H1 (cell line): ENCODE measurements at regions not wholly inside any gene's neighbourhood (a gene's known extent, or its start where the extent isn't known, plus 50 kb on each side); places are given as distances from the start of the nearest gene placed in this dataset.

ENCODE experiments used
- CTCF ChIA-PET: fragments of 300-600 bp; sonication (Branson Sonifier 250); formaldehyde crosslinking; loops from one replicate; lab custom pipeline; 2021; ENCODE audit not compliant: partially characterized antibody; lab: Charles Lee
- POLR2A ChIA-PET: fragments of 300-600 bp; sonication (Branson Sonifier 250); formaldehyde crosslinking; loops from one replicate; lab custom pipeline; 2021; ENCODE audit warnings: inconsistent platforms; ENCODE audit not compliant: partially characterized antibody; lab: Charles Lee
- DNase-seq, 2 experiments: peaks; one replicate each; pipeline versions ENCODE4 v3.0.0 to v3.0.0-alpha.2; 2010 to 2022; ENCODE audit warnings: low spot score in 2 of 2, low read depth in 1 of 2, mixed read lengths in 1 of 2
- FAIRE-seq: peaks from 2 replicates; lab custom pipeline; 2011; peaks lifted over from hg19 to GRCh38; lab: Jason Lieb, UNC
- H2AFZ ChIP-seq: 2 replicates; pipeline ENCODE4 v1.8.1; 2012; ENCODE audit warnings: low read length, inconsistent platforms
- H2AK5ac ChIP-seq: 2 replicates; pipeline ENCODE4 v1.6.1; 2013; ENCODE audit warnings: low read depth, low read length
- H2BK120ac ChIP-seq: replicated peaks from 2 replicates; pipeline ENCODE3; 2013; ENCODE audit warnings: low read depth, low read length, inconsistent platforms
- H2BK12ac ChIP-seq: 2 replicates; pipeline ENCODE4 v1.6.1; 2013; ENCODE audit warnings: low read depth, low read length
- H2BK15ac ChIP-seq: 2 replicates; pipeline ENCODE4 v1.6.1; 2013; ENCODE audit warnings: low read length
- H2BK20ac ChIP-seq: 2 replicates; pipeline ENCODE4 v1.6.1; 2013; ENCODE audit warnings: low read length
- H2BK5ac ChIP-seq: 2 replicates; pipeline ENCODE4 v1.6.1; 2013; ENCODE audit warnings: low read depth, low read length
- H3K14ac ChIP-seq: 2 replicates; pipeline ENCODE4 v1.6.1; 2013; ENCODE audit warnings: inconsistent platforms; ENCODE audit not compliant: insufficient read length
- H3K18ac ChIP-seq: 2 replicates; pipeline ENCODE4 v1.6.1; 2013; ENCODE audit warnings: low read length; ENCODE audit errors: extremely low read depth
- H3K23ac ChIP-seq: 2 replicates; pipeline ENCODE4 v1.6.1; 2013; ENCODE audit warnings: inconsistent platforms; ENCODE audit not compliant: insufficient read length
- H3K23me2 ChIP-seq: 2 replicates; pipeline ENCODE4 v1.6.1; 2013; ENCODE audit warnings: low read depth, low read length
- H3K27ac ChIP-seq: 2 replicates; pipeline ENCODE4 v1.6.1; 2011; ENCODE audit warnings: low read depth, low read length, inconsistent platforms
- H3K27me3 ChIP-seq, 4 experiments: replicated peaks in 1 of 4; 1 replicate in 1 of 4; 2 replicates in 3 of 4; pipeline versions ENCODE4 v1.6.1 to v1.8.1; 2011 to 2013; ENCODE audit warnings: low read length in 3 of 4, mild to moderate bottlenecking in 3 of 4, inconsistent platforms in 2 of 4, mixed read lengths in 2 of 4, moderate library complexity in 1 of 4; ENCODE audit not compliant: control insufficient read depth in 3 of 4, insufficient read depth in 3 of 4; ENCODE audit errors: extremely low read depth in 1 of 4
- H3K36me3 ChIP-seq, 4 experiments: 2 replicates each; pipeline versions ENCODE4 v1.6.1 to v1.8.1; 2011 to 2013; ENCODE audit warnings: mild to moderate bottlenecking in 4 of 4, low read length in 3 of 4, moderate library complexity in 2 of 4, control low read depth in 1 of 4, inconsistent platforms in 1 of 4; ENCODE audit not compliant: insufficient read depth in 4 of 4, control insufficient read depth in 2 of 4
- H3K4ac ChIP-seq: replicated peaks from 2 replicates; pipeline ENCODE3; 2013; ENCODE audit warnings: low read length, low read depth, mixed read lengths, inconsistent platforms; ENCODE audit not compliant: insufficient read length
- H3K4me1 ChIP-seq, 4 experiments: replicated peaks in 1 of 4; 1 replicate in 1 of 4; 2 replicates in 3 of 4; pipeline versions ENCODE4 v1.6.1 to v1.8.1; 2011 to 2013; ENCODE audit warnings: low read length in 3 of 4, inconsistent platforms in 2 of 4, mixed read lengths in 1 of 4; ENCODE audit not compliant: insufficient read depth in 4 of 4, control insufficient read depth in 3 of 4
- H3K4me2 ChIP-seq, 2 experiments: 2 replicates each; pipeline versions ENCODE4 v1.6.1 to v1.8.1; 2011 to 2013; ENCODE audit warnings: low read depth in 2 of 2, low read length in 2 of 2, control low read depth in 1 of 2, inconsistent platforms in 1 of 2, mild to moderate bottlenecking in 1 of 2; ENCODE audit not compliant: insufficient read depth in 1 of 2
- H3K4me3 ChIP-seq, 4 experiments: fragments of 200-600, 300-600 bp in 1 of 4; sonication (generic), shearing (Covaris generic), sonication (Bioruptor Twin) in 1 of 4; 2 replicates each; pipeline versions ENCODE4 v1.5.1 to v1.8.1; 2011 to 2016; ENCODE audit warnings: low read length in 4 of 4, low read depth in 3 of 4, control low read depth in 2 of 4, inconsistent platforms in 2 of 4, mild to moderate bottlenecking in 2 of 4, mixed read lengths in 1 of 4, moderate library complexity in 1 of 4; ENCODE audit not compliant: insufficient read depth in 2 of 4; ENCODE audit errors: extremely low read depth in 1 of 4
- H3K56ac ChIP-seq: replicated peaks from 2 replicates; pipeline ENCODE3; 2013; ENCODE audit warnings: low read depth, mild to moderate bottlenecking, mixed read lengths, low read length, inconsistent platforms; ENCODE audit not compliant: insufficient read length
- H3K79me1 ChIP-seq: 2 replicates; pipeline ENCODE4 v1.6.1; 2013; ENCODE audit warnings: low read depth, low read length, control low read depth
- H3K79me2 ChIP-seq, 2 experiments: 2 replicates each; pipeline versions ENCODE4 v1.6.1 to v1.8.1; 2012 to 2013; ENCODE audit warnings: low read length in 2 of 2, mild to moderate bottlenecking in 2 of 2, inconsistent platforms in 1 of 2; ENCODE audit not compliant: insufficient read depth in 2 of 2, control insufficient read depth in 1 of 2
- H3K9ac ChIP-seq, 4 experiments: replicated peaks in 1 of 4; 1 replicate in 1 of 4; 2 replicates in 3 of 4; pipeline versions ENCODE4 v1.6.1 to v1.8.1; 2011 to 2013; ENCODE audit warnings: low read depth in 3 of 4, low read length in 3 of 4, control low read depth in 2 of 4, mild to moderate bottlenecking in 2 of 4, moderate library complexity in 2 of 4, inconsistent platforms in 1 of 4; ENCODE audit errors: extremely low read depth in 1 of 4
- H3K9me3 ChIP-seq, 2 experiments: 2 replicates each; pipeline versions ENCODE4 v1.6.1 to v1.8.1; 2012 to 2013; ENCODE audit warnings: mild to moderate bottlenecking in 2 of 2, moderate library complexity in 2 of 2, control low read depth in 1 of 2, inconsistent platforms in 1 of 2, low read depth in 1 of 2, low read length in 1 of 2, mixed read lengths in 1 of 2; ENCODE audit not compliant: insufficient read depth in 2 of 2
- H4K20me1 ChIP-seq, 2 experiments: replicated peaks in 1 of 2; 2 replicates each; pipeline versions ENCODE3 to v1.8.1; 2011 to 2013; ENCODE audit warnings: inconsistent platforms in 2 of 2, low read length in 2 of 2, mild to moderate bottlenecking in 1 of 2; ENCODE audit not compliant: insufficient read depth in 2 of 2, control insufficient read depth in 1 of 2
- H4K5ac ChIP-seq: 2 replicates; pipeline ENCODE4 v1.6.1; 2013; ENCODE audit warnings: low read length, low read depth, mixed read lengths, inconsistent platforms; ENCODE audit not compliant: insufficient read length
- H4K8ac ChIP-seq: 2 replicates; pipeline ENCODE4 v1.8.0; 2013; ENCODE audit warnings: mild to moderate bottlenecking, moderate library complexity, low read length, inconsistent platforms; ENCODE audit not compliant: insufficient read depth; ENCODE audit errors: extremely low read depth
- H4K91ac ChIP-seq: replicated peaks from 2 replicates; pipeline ENCODE3; 2013; ENCODE audit warnings: low read length, mixed read lengths, inconsistent platforms; ENCODE audit not compliant: insufficient read length
- CHD1 ChIP-seq: IDR thresholded peaks from 2 replicates; pipeline ENCODE4 v1.6.1; 2012; ENCODE audit warnings: low read depth, low read length, improper control_type of control experiment
- SIX5 ChIP-seq: IDR thresholded peaks from 2 replicates; pipeline ENCODE4 v1.6.1; 2011; ENCODE audit warnings: mild to moderate bottlenecking, low read depth, low read length
- WGBS, 2 experiments: shearing (Covaris generic) in 1 of 2; methylation state at CpG; one replicate each; pipeline versions ENCODE4 v1.1.6 to v1.1.7; 2013 to 2015; ENCODE audit warnings: low lambda C conversion rate in 2 of 2, mixed read lengths in 2 of 2, inconsistent platforms in 1 of 2, low coverage in 1 of 2, missing lambda C conversion rate in 1 of 2; ENCODE audit not compliant: insufficient replicate concordance in 2 of 2, insufficient coverage in 1 of 2, insufficient read length in 1 of 2; ENCODE audit errors: extremely low coverage in 1 of 2, missing lambda C conversion rate in 1 of 2; 5-methylcytosine and 5-hydroxymethylcytosine counted together

DNA sequence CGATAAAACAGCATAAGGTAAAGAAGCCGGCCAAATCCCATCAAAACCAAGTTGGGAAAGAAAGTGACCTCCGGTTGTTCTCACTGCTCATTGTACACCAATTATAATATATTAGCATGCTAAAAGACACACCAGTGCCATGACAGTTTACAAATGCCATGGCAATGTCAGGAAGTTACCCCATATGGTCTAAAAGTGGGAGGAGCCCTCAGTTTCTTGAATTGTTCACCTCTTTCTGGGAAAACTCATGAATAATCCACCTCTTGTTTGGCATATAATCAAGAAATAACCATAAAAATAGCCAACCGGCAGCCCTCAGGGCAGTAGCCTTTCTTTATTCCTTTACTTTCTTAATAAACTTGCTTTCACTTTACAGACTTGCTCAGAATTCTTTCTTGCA, 544.9 kb upstream of the SETBP1 start:
- Histone ChIP-seq H3K9me3 (no peaks in the 10 kb centered on the region; a peak in 1 of 4 replicates), H2BK15ac (no peak overlapping the region), H4K8ac (no peak overlapping the region), H3K79me1 (no peaks in the 10 kb centered on the region), H3K56ac (no peak overlapping the region), H3K4me3 (no peak overlapping the region), H2BK120ac (no peak overlapping the region), H3K4ac (no peak overlapping the region), H2BK12ac (no peak overlapping the region), H4K20me1 (no peaks in the 10 kb centered on the region), H3K36me3 (no peaks in the 10 kb centered on the region), H3K27me3 (no peaks in the 10 kb centered on the region), H4K91ac (no peak overlapping the region), H3K4me2 (no peak overlapping the region), H3K4me1 (no peaks in the 10 kb centered on the region), H2AFZ (no peak overlapping the region), H3K18ac (no peak overlapping the region), H3K79me2 (no peaks in the 10 kb centered on the region), H3K9ac (no peak overlapping the region), H4K5ac (no peak overlapping the region), H2BK5ac (no peak overlapping the region), H3K27ac (no peak overlapping the region), H2AK5ac (no peak overlapping the region), H3K14ac (no peak overlapping the region), H3K23me2 (no peaks in the 10 kb centered on the region), H3K23ac (no peak overlapping the region), H2BK20ac (no peak overlapping the region)
- CTCF ChIA-PET: interaction anchor here (0.7 kb wide), 1 partner anchor 14 kb away, joined by 3 read pairs; no protein-coding TSS in a partner anchor
- no peak for DNase-seq
- TF ChIP-seq SIX5 (no peak), CHD1 (no peak)
- 91% methylated on average over 4 of the region's 4 CpGs; no CpG with 5 or more reads in 1 of the 2 experiments for WGBS, 2 experiments
- no peak for FAIRE-seq
- POLR2A ChIA-PET: no interaction called here
